GM21381 (cell line): ENCODE measurements at regions not wholly inside any gene's neighbourhood (a gene's known extent, or its start where the extent isn't known, plus 50 kb on each side); places are given as distances from the start of the nearest gene placed in this dataset.

Source experiments
- ATAC-seq: cut with Tn5 transposase; IDR thresholded peaks from one replicate; pipeline ENCODE4 v1.9.1; 2021; ENCODE audit warnings: mild to moderate bottlenecking, moderate library complexity; ENCODE audit not compliant: unreplicated experiment

DNA sequence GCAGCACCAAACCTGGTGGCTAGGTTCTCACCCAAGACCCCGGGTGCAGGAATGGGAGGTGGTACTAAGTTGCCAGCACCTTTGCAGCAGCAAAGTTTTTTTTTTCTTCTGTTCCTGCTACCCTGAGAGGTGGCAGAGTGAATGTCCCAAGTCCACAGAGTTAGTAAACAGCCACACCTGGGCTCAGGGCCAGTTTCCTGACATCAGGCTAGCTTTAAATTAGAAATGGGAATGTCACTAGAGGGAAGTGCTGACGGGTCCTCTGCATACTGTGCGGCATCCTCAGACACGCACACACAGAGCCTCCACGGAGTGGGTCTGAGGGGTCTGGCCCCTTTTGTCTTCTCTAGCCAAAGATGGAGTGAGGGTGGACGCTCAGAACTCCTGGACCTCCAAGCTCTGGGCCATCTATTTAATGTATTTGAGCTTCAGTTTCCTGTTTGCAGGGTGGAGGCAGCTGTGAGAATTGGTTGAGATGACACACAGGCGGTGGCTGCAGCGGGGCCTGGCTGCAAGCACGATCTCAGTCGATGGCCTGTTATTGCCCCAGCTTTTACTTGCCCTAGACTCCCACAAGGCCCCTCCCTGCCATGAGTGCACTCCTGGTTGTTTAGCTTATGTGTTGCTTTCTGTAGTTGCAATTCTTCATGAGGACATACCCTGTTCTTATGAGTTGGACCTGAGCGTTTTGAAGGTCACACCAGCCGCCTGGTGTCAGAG, 751.4 kb upstream of the HS6ST1 start:
- no peak for ATAC-seq

- ATAC-seq: no peak
Observed at GRCh38 chr2:129070663-129071062, 752.0 kb upstream of the HS6ST1 start.

DNA sequence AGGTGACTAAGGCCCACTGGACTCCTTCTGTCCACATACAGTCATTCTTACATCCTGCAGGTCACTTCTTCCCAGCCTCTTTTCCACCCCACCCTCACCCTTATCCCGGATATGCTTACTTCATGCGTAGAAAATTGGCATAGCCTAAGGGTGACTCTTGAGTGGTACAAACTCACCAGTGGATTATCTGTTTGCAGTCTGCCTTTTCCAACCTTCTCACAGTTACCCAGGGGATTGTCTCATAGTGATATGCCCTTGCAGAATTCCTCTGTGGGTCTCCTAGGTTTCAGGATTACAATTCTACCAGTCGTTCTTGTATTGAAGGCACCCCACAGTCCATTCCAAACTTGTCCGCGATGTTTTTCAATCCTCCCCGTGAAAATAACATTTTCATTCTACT, 752.9 kb upstream of the HS6ST1 start:
- no peak for ATAC-seq

DNA sequence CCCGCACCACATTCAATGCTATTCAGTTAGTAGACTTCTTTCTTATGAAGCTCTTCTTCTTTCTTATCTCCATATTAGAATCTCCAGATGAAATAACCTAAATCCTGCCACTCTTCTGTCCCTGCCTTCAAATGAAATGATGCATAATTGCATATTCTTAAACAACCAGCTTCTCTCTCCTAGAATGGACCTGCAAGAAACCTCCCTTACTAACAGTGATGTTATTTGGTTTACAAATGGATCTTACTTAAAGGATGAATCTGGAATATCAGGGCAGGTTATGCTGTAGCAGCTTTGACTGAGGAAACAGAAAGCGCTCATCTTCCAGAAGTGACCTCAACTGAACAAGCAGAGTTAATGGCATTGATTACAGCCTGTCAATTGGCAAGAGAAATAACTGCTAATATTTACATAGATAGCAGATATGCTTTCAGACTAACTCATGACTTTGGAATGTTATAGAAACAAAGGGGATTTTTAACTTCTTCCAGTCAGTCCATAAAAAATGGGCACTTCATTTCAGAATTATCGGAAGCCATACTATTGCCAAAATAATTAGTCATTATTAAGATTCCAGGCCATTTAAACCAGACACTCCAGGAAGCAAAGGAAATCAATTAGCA, 755.7 kb upstream of the HS6ST1 start:
- no peak for ATAC-seq

DNA sequence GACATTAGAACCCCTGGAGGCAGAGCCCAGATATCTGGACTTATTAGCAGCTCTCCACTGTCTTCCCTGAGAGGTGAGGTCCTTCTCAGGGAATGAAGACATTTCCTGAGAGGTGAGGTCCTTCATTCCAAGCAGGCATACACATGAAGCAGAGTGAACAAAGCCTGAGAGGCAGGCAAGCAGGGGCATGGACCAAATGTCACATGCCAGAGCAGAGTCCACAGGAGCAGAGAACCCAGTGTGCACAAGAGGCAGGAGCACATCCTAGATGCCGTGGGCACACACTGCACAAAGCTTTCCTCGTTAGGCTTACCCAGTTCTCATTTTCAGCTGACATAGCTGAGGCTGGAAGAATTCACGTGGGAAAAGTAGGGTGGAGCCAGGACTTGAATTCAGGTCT, 759.9 kb upstream of the HS6ST1 start:
- no peak for ATAC-seq

DNA sequence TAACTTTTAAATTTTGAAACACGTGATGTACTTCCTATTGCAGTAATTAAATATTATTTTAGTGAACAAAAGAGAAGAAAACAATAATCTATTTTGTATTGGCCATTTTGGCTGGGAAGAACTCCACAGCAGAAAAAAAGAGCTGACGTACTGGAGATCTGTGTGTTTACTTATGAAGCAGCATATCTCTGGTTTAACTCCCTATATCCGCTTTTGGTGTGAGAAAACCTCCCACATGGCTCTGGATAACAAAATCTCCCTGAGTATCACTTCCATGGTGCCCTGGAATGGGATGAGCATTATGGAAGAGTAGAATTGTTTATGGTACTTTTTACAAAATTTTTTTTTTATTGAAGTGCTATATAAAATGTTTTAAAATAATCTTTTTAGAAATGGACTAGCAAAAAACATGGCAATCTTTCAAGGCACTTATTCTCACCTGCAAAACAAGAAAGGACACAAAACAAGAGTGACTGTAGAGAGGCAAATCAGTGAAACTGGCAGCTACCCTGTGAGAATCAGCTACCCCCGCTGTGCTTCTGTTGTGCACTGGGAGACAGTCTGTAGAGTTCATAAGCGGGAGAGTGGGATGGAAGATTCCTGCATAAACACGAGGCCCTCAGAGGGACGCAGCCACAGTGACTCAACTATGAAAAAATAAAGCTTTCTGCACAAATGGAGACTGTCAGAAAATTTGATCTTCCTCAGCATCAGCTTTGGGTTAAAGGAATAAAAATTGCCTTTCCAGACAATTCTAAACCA, 762.2 kb upstream of the HS6ST1 start:
- no peak for ATAC-seq

GRCh38 chr2:129085386-129085785, 766.7 kb upstream of the HS6ST1 start:
- no peak for ATAC-seq

DNA sequence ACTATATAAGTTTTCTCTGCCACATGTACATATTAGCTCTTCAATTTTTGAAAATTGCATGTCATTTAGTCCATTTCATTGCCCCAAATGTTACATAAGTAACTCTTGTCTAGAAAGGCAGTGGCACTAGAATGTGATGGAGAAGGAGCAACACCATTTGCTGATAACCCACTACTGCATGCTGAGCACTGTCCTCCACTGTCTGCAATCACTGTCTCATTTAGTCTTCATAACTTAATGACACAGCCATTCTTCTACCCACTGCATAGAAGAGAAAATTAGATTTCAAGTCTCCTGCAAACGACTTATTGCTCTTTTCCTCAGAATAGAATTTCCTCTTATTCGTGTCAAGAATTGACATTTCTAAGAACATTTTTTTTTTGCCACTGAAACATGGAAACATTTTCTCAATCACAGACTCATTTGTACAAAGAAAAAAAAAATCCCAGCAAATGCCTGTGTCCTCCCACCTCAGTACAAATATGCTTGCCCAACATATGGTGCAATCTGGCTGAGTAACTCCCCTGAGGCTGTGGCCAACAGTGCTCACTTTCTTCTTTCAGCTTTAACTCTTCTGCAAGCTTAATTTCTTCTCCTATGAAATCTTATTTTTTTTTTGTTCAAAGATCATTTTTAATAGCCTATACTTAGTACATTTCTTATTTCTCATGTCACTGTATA, 768.6 kb upstream of the HS6ST1 start:
- no peak for ATAC-seq

DNA sequence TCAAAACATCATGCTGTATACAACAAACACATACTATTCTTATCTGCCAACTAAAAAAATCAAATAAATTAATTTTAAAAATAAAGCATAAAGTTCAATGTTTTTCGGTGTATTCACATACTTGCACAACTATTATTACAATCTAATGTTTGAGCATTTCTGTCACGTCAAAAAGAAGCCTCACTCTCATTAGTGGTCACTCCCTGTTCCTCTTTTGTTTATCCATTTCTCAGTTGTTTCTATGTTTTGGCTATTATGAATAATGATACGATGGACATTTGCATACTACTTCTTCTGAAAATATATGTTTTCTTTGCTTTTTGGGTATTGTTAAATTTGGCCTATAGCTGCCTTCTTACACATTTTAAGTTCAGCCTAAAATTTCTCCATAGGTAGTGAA, 773.0 kb upstream of the HS6ST1 start:
- ATAC-seq: no peak

DNA sequence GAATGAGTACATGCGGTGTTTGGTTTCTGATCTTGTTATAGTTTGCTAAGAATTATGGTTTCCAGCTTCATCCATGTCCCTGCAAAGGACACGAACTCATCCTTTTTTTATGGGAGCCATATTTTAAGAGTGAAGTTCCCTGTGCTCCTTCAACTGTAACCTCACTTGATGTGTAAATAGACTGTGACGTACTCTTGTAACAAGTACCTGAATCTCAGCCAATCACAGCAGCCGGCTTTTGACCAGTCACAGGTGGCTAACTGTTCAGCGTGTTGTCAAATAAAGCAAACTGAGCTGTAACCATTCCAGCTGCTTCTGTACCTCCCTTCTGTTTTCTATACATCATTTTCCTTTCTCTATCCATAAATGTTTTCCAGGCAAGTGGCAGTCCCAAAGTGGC, 774.3 kb upstream of the HS6ST1 start:
- no peak for ATAC-seq

- ATAC-seq: no peak
Observed at GRCh38 chr2:129101186-129101585, 782.5 kb upstream of the HS6ST1 start.

GRCh38 chr2:129103936-129104878, 785.5 kb upstream of the HS6ST1 start:
- ATAC-seq: no peak

GRCh38 chr2:129112181-129112580, 793.5 kb upstream of the HS6ST1 start:
- no peak for ATAC-seq

GRCh38 chr2:129113776-129114175, 795.1 kb upstream of the HS6ST1 start:
- no peak for ATAC-seq

GRCh38 chr2:129117434-129117833, 798.8 kb upstream of the HS6ST1 start:
- no peak for ATAC-seq

- no peak for ATAC-seq
Observed at GRCh38 chr2:129118296-129118695, 799.6 kb upstream of the HS6ST1 start.

DNA sequence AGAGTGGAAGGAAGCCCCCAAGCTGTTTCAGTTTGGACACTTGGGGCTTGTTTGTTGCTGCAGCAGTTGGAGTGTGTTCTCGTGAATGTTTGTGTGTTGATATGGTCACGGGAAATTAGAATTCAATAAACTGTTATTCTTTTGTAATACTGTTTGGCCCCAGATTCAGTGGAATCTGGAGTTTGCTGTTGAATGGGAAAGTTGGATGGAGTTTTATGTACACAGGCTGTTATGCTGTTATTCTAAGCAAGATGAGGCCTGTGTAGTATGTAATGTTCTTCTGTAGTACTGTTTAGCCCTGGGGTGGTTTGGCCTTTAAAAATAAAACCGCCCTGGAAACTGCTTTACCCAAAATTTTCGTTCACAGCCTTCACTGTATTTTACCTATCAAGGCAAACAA, 810.4 kb upstream of the HS6ST1 start:
- ATAC-seq: no peak

DNA sequence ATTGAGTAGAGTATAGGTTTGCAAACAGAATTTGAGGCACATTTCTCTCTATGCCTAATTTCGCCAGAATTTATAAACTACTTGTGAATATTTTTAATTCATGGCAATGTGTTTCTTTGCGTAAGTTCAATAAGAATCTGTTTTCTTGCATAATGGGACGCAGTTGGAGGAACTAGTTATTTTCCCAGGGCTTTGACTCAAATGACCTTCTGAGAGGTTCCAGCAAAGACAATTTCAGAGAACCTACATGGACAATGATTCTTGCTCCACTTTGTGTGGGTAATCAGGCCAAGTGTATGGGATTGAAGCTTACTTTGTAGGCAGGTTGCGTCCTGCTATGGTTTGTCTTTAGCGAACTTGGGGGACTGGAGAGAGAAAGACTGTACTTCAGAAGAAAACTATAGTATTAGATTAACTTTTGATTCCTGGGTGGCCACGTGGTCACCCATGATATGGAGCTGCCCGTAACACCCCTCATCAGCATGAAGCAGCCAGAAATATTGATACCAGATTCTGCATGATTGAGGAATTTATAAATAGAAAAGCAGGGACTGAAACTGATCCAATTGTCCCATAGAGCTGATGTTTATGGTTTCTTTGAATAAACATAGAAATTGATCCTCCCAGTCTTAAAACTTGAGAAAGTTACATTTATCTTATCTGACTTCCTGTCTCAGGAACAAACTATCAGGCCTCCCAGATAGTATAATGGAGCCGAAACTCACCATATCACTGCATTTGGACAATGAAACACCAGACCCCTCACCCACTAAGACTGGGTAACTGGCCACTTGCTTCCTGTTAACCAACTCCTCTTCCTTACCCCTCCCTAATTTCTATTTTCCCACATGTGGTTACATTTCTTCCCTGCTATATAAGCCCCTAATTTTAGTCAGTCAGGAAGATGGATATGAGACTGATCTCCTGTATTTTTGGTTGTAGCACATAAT, 815.3 kb upstream of the HS6ST1 start:
- no peak for ATAC-seq

DNA sequence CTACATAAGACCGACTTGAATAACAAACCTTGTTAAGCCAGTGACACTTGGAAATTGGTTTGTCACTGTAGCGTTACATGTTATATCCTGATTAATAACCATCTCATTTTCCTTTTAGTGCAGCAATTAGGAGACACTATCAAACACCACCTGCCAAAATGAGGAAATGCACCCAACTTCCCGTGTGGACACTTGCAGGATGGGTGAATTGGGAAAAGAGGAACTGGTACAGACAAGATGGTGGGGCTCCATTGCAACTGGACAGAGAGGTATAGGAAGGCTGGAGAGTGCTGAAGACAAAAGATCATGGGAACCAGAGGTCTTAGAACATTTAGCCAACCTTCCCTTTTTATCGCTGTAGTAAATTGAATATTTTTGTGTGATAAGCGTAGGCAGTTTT, 816.3 kb upstream of the HS6ST1 start:
- no peak for ATAC-seq
